Adipocyte (in vitro differentiated cells): ENCODE measurements at regions not wholly inside any gene's neighbourhood (a gene's known extent, or its start where the extent isn't known, plus 50 kb on each side); places are given as distances from the start of the nearest gene placed in this dataset.

ENCODE experiments used
- DNase-seq: peaks from one replicate; pipeline ENCODE4 v3.0.0-alpha.2; 2015; ENCODE audit warnings: low read depth
- H3K27me3 ChIP-seq: replicated peaks from 2 replicates; pipeline ENCODE4 v1.7.0; 2013; ENCODE audit warnings: mild to moderate bottlenecking, low read length, moderate library complexity; ENCODE audit not compliant: control insufficient read depth, insufficient read depth
- H3K36me3 ChIP-seq: 2 replicates; pipeline ENCODE4 v1.7.0; 2013; ENCODE audit warnings: low read length, mild to moderate bottlenecking, moderate library complexity; ENCODE audit not compliant: control insufficient read depth, insufficient read depth, severe bottlenecking
- H3K4me1 ChIP-seq: 2 replicates; pipeline ENCODE4 v1.7.0; 2013; ENCODE audit warnings: mild to moderate bottlenecking, low read length, moderate library complexity; ENCODE audit not compliant: control insufficient read depth, insufficient read depth
- H3K4me3 ChIP-seq: 2 replicates; pipeline ENCODE4 v1.7.0; 2013; ENCODE audit warnings: mild to moderate bottlenecking, low read length, moderate library complexity
- H3K9ac ChIP-seq: 2 replicates; pipeline ENCODE4 v1.7.0; 2013; ENCODE audit warnings: mild to moderate bottlenecking, low read length, moderate library complexity
- H3K9me3 ChIP-seq: 2 replicates; pipeline ENCODE4 v1.7.0; 2013; ENCODE audit warnings: mild to moderate bottlenecking, low read length, moderate library complexity; ENCODE audit not compliant: control insufficient read depth

- no peak overlapping the region for H3K9ac ChIP-seq
- DNase-seq = no peak
- H3K4me3 ChIP-seq = no peak overlapping the region
- H3K36me3 ChIP-seq = no peaks in the 10 kb centered on the region
- H3K4me1 ChIP-seq = peaks cover 7% of the 10 kb centered on the region
- no peaks in the 10 kb centered on the region for H3K9me3 ChIP-seq
- peaks cover 28% of the 10 kb centered on the region for H3K27me3 ChIP-seq
These were observed 52.9 kb upstream of the TAB2 start for GRCh38 chr6:149264629-149265028.

GRCh38 chr6:149265945-149266344 is 51.6 kb upstream of the TAB2 start:
- Histone ChIP-seq H3K27me3 (peaks cover 28% of the 10 kb centered on the region), H3K4me3 (no peak overlapping the region), H3K4me1 (peaks cover 7% of the 10 kb centered on the region), H3K9me3 (no peaks in the 10 kb centered on the region), H3K9ac (no peak overlapping the region), H3K36me3 (no peaks in the 10 kb centered on the region)
- DNase-seq = no peak

- H3K27me3 ChIP-seq = peaks cover 28% of the 10 kb centered on the region
- no peaks in the 10 kb centered on the region for H3K36me3 ChIP-seq
- DNase-seq = no peak
- no peaks in the 10 kb centered on the region for H3K9me3 ChIP-seq
- H3K4me1 ChIP-seq = peaks cover 11% of the 10 kb centered on the region
- no peak overlapping the region for H3K9ac ChIP-seq
- H3K4me3 ChIP-seq = no peak overlapping the region
These were observed 50.9 kb upstream of the TAB2 start for GRCh38 chr6:149266659-149267058.

DNA sequence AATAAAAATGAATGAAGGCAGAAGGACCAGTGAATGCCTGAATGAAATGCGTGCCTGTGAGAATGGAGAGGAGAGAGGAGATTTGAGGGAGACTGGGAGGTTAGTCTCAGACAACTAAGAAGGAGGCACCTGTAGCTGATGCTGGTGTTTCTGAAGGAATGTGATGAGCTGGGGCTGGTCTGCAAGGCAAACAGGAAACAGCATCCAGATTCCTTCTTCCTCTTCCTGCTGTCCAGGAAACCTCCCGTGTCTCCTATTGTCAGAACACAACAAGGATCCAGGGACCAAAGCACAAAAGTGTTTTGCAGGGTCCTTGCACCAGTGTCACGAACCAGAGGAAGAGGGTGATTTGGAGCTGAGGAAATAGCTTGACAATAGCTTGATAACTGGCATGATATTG is 50.4 kb upstream of the TAB2 start:
- no peaks in the 10 kb centered on the region for H3K36me3 ChIP-seq
- no peak overlapping the region for H3K4me3 ChIP-seq
- H3K4me1 ChIP-seq = peaks cover 15% of the 10 kb centered on the region
- DNase-seq = no peak
- no peaks in the 10 kb centered on the region for H3K9me3 ChIP-seq
- H3K9ac ChIP-seq = no peak overlapping the region
- H3K27me3 ChIP-seq = peaks cover 28% of the 10 kb centered on the region

GRCh38 chr6:149267513-149268043 is 49.9 kb upstream of the TAB2 start:
- Histone ChIP-seq H3K36me3 (no peaks in the 10 kb centered on the region), H3K4me1 (peaks cover 20% of the 10 kb centered on the region), H3K4me3 (no peak overlapping the region), H3K9ac (no peak overlapping the region), H3K27me3 (peaks cover 28% of the 10 kb centered on the region), H3K9me3 (peaks cover 4% of the 10 kb centered on the region)
- DNase-seq = no peak
